Panc1 (cell line): ENCODE measurements at regions not wholly inside any gene's neighbourhood (a gene's known extent, or its start where the extent isn't known, plus 50 kb on each side); places are given as distances from the start of the nearest gene placed in this dataset.

Experiments
- ATAC-seq: fragments of 200-7000 bp; cut with Tn5 transposase; 2 replicates; pipeline ENCODE4 v1.9.1; 2020; ENCODE audit warnings: mild to moderate bottlenecking, moderate library complexity
- BruUV-seq: library from RNA; stranded (reverse); fragments of 400-500 nt; replicated peaks from 2 replicates; lab custom pipeline; 2021; lab: Mats Ljungman, UMichigan
- CTCF ChIA-PET: fragments of 300-600 bp; sonication (Branson Sonifier 250); formaldehyde crosslinking; loops from one replicate; lab custom pipeline; 2022; ENCODE audit warnings: antibody characterized with exemption; lab: Charles Lee
- POLR2A ChIA-PET: fragments of 300-600 bp; sonication (Branson Sonifier 250); formaldehyde crosslinking; loops from one replicate; lab custom pipeline; 2022; ENCODE audit warnings: antibody characterized with exemption; lab: Charles Lee
- DNase-seq: peaks from one replicate; pipeline ENCODE4 v3.0.0-alpha.2; 2010; ENCODE audit warnings: low read depth, low spot score
- H3K27ac ChIP-seq: 2 replicates; pipeline ENCODE4 v1.5.1; 2011; ENCODE audit warnings: mild to moderate bottlenecking, low read length, inconsistent platforms
- H3K27me3 ChIP-seq: fragments of 200-500 bp; sonication (Bioruptor generic); 2 replicates; pipeline ENCODE4 v1.6.0; 2014; ENCODE audit warnings: low read length, inconsistent platforms; ENCODE audit not compliant: control insufficient read depth, insufficient read depth
- H3K36me3 ChIP-seq: fragments of 200-500 bp; sonication (Bioruptor generic); 2 replicates; pipeline ENCODE4 v1.5.1; 2014; ENCODE audit warnings: inconsistent platforms, mild to moderate bottlenecking, low read length, moderate library complexity; ENCODE audit not compliant: control insufficient read depth, insufficient read depth
- H3K4me1 ChIP-seq: 2 replicates; pipeline ENCODE4 v1.5.1; 2011; ENCODE audit warnings: inconsistent platforms, mild to moderate bottlenecking, low read length, moderate library complexity; ENCODE audit not compliant: control insufficient read depth, insufficient read depth
- H3K4me3 ChIP-seq, 2 experiments: 2 replicates each; pipeline ENCODE4 v1.5.1; 2011 to 2012; ENCODE audit warnings: low read depth in 2 of 2, low read length in 2 of 2, mild to moderate bottlenecking in 2 of 2, inconsistent platforms in 1 of 2, moderate library complexity in 1 of 2
- H3K9me3 ChIP-seq: fragments of 200-500 bp; sonication (Bioruptor generic); 2 replicates; pipeline ENCODE4 v1.5.1; 2014; ENCODE audit warnings: low read depth, mild to moderate bottlenecking, inconsistent platforms, low read length, moderate library complexity; ENCODE audit not compliant: control insufficient read depth, insufficient read depth
- CTCF ChIP-seq: fragments of 450-650 bp; IDR thresholded peaks from 2 replicates; pipeline ENCODE4 v1.5.1; 2017; ENCODE audit warnings: mild to moderate bottlenecking
- POLR2AphosphoS5 ChIP-seq: IDR thresholded peaks from 2 replicates; pipeline ENCODE4 v1.6.1; 2012; ENCODE audit warnings: mild to moderate bottlenecking, low read depth, low read length, moderate library complexity
- REST ChIP-seq, 2 experiments: IDR thresholded peaks; 2 replicates each; pipeline ENCODE4 v1.6.1; 2011 to 2012; ENCODE audit warnings: low read depth in 2 of 2, control low read depth in 1 of 2, low read length in 1 of 2, mild to moderate bottlenecking in 1 of 2, moderate library complexity in 1 of 2; ENCODE audit not compliant: insufficient read depth in 1 of 2
- SIN3A ChIP-seq: IDR thresholded peaks from 2 replicates; pipeline ENCODE4 v1.6.1; 2012; ENCODE audit warnings: low read depth, mild to moderate bottlenecking, low read length, moderate library complexity, borderline replicate concordance; ENCODE audit not compliant: insufficient read depth
- TCF7L2 ChIP-seq: IDR thresholded peaks from 2 replicates; pipeline ENCODE4 v1.6.1; 2011; ENCODE audit warnings: mild to moderate bottlenecking, low read depth, low read length, inconsistent platforms
- in situ Hi-C: cut with HindIII; loops from 2 replicates; pipeline ENCODE4 v1.10.0; 2016; ENCODE audit warnings: low sequenced_read_pairs, low pct_unique_long_range_greater_than_20kb
- intact Hi-C: fragments of 100-400 bp; cut with micrococcal nuclease; formaldehyde crosslinking; loops from one replicate; pipeline ENCODE4 v1.10.0; 2022; ENCODE audit not compliant: unreplicated experiment

DNA sequence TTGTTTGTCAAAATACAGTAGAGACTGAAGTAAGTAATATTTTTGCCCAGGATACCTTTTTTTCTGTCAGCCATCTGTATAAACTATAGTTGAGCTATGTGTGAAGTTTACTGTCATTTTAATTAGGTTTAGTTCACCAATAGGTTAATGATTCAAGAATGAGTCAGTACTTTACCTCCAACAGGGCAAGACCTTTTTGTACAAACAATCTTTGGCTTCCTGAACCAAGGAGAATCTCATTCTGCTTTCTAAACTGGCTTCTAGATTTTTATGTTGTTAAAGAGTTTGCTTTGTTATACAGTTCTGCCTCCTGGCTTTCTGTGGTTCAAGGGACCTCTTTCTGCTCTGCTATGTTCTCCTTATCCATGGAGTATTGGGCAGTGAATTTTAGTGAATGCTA is 412.0 kb upstream of the NR3C2 start:
- CTCF ChIA-PET, result no interaction called here

DNA sequence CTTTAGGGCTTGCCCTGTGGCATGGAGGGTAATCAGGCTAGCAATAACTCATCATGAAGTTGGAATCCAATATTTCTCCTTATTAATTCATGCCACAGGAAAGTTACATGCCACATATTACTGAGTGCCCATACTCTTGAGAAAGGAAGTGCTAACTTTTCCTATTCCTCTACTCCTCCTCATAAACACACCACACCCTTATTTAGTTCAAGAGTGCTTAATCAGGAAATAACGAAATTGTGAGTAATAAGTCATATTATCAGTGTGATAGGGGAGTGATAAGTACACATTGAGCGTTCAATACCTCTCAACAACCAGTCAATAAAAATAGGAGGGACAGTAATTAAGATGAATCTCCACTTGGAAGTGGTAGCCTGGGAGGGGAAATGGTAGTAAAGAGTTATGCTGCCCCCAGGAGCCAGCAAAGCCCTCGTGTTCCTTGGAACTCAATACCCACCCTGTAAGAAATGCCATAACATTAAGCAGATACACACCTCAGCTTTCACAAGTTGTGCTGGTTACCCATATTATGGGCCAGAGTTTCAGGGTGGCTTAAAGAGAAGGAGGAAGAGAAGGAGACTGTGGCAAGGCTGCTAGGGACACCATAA is 410.0 kb upstream of the NR3C2 start:
- Histone ChIP-seq H3K27me3 (no peaks in the 10 kb centered on the region), H3K9me3 (no peaks in the 10 kb centered on the region), H3K4me1 (no peaks in the 10 kb centered on the region), H3K4me3 (no peak overlapping the region), H3K36me3 (no peaks in the 10 kb centered on the region), H3K27ac (no peak overlapping the region)
- intact Hi-C loops, result no loop called here
- ChIA-PET POLR2A (no interaction called here), CTCF (no interaction called here)
- in situ Hi-C loops, result no loop called here
- BruUV-seq, result no TSS peak
- TF ChIP-seq POLR2AphosphoS5 (no peak), SIN3A (no peak), REST (IDR thresholded peaks at IDR 0.05; ENCODE audit: insufficient read depth in 1 of 2, low read depth in 2 of 2, low read length in 1 of 2) (no peak), CTCF (no peak), TCF7L2 (no peak)
- DNase-seq (no peak), ATAC-seq (no peak)

More for the DNA sequence above, 412.0 kb upstream of the NR3C2 start:
- TF ChIP-seq SIN3A, result no peak
- TF ChIP-seq CTCF, result no peak
- no peak for TF ChIP-seq POLR2AphosphoS5
- TF ChIP-seq REST (IDR thresholded peaks at IDR 0.05; ENCODE audit: insufficient read depth in 1 of 2, low read depth in 2 of 2, low read length in 1 of 2), result no peak
- no peak for TF ChIP-seq TCF7L2
- DNase-seq (no peak), ATAC-seq (no peak)
- Histone ChIP-seq H3K4me3 (no peak overlapping the region), H3K27ac (no peak overlapping the region), H3K27me3 (no peaks in the 10 kb centered on the region), H3K36me3 (no peaks in the 10 kb centered on the region), H3K9me3 (no peaks in the 10 kb centered on the region), H3K4me1 (no peaks in the 10 kb centered on the region)
- POLR2A ChIA-PET, result interaction anchor here (0.6 kb wide), 1 partner anchor 747 kb away, joined by 9 read pairs; no protein-coding TSS in a partner anchor
- BruUV-seq, result no TSS peak
- in situ Hi-C loops, result no loop called here
- intact Hi-C loops, result no loop called here
